ENCODE measurements at regions not wholly inside any gene's neighbourhood (a gene's known extent, or its start where the extent isn't known, plus 50 kb on each side); places are given as distances from the start of the nearest gene placed in this dataset.

DNA sequence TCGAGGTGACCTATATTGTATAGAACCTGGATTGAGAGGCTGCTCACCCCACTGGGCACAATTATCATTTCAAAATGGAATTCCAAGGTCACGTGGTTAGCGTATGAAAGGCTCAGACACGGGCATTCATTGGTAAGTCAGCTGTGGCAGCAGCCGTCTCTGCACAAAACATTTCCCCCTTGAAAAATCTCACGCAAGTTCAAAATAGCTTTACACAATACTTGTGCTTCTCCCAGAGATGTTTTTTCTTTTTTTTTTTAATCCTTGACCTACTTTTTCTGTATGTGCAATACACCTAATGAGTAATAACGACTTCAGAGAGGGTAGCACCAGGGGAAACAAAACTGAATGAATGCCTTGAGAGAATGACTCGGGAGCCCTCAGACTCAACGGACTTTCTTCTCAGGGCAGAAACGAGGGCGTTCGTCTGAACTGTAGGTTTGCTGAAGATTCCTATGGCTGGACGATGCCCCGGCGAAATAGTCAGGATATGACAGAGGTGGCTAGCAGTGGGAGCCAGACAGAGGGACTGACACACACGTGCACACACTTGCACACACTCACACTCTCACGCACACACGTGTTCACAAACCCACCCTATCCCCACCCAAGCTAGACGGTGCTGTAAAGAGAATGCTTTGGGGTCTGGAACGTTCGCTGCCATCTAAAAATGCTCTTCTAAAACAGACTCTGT, 77.8 kb downstream of the PDCL3 start:
- no peak for TF ChIP-seq ZNF341 (tag by site-specific recombination; IDR thresholded peaks at IDR 0.05; ENCODE audit: low read depth)
- TF ChIP-seq YY2 (tag by site-specific recombination; IDR thresholded peaks at IDR 0.05) = no peak
- no peak for TF ChIP-seq ZSCAN16 (tag by site-specific recombination; IDR thresholded peaks at IDR 0.05)
- no peak for TF ChIP-seq ZNF560 (tag by site-specific recombination; IDR thresholded peaks at IDR 0.05; ENCODE audit: borderline replicate concordance)
- TF ChIP-seq, protein P1, sequence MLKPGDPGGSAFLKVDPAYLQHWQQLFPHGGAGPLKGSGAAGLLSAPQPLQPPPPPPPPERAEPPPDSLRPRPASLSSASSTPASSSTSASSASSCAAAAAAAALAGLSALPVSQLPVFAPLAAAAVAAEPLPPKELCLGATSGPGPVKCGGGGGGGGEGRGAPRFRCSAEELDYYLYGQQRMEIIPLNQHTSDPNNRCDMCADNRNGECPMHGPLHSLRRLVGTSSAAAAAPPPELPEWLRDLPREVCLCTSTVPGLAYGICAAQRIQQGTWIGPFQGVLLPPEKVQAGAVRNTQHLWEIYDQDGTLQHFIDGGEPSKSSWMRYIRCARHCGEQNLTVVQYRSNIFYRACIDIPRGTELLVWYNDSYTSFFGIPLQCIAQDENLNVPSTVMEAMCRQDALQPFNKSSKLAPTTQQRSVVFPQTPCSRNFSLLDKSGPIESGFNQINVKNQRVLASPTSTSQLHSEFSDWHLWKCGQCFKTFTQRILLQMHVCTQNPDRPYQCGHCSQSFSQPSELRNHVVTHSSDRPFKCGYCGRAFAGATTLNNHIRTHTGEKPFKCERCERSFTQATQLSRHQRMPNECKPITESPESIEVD (tag by site-specific recombination; IDR thresholded peaks at IDR 0.05) = no peak
- no peak for TF ChIP-seq GLIS1 (tag by site-specific recombination; IDR thresholded peaks at IDR 0.05)
- TF ChIP-seq ZNF501 (tag by site-specific recombination; IDR thresholded peaks at IDR 0.05) = no peak
- TF ChIP-seq ZNF324 (tag by site-specific recombination; IDR thresholded peaks at IDR 0.05) = no peak
- no peak for TF ChIP-seq ZNF704 (tag by site-specific recombination; IDR thresholded peaks at IDR 0.05)
- TF ChIP-seq ZNF362 (tag by site-specific recombination; IDR thresholded peaks at IDR 0.05) = no peak
- no peak for TF ChIP-seq ZNF132 (tag by site-specific recombination; IDR thresholded peaks at IDR 0.05; ENCODE audit: borderline replicate concordance)
- TF ChIP-seq TCF7L2 (IDR thresholded peaks at IDR 0.05; ENCODE audit: borderline replicate concordance, low read depth, low read length) = no peak
- H3K9me3 ChIP-seq (ENCODE audit: control insufficient read depth, insufficient read depth, low read depth, low read length) = no peaks in the 10 kb centered on the region
- no peak overlapping the region for H3K27ac ChIP-seq (ENCODE audit: extremely low read depth, low read depth, low read length)
- H3K4me1 ChIP-seq (ENCODE audit: control insufficient read depth, insufficient read depth, low read length) = no peaks in the 10 kb centered on the region
- no peaks in the 10 kb centered on the region for H3K36me3 ChIP-seq (ENCODE audit: control insufficient read depth in 2 of 2, insufficient read depth in 1 of 2, low read length in 2 of 2)
- H3K4me3 ChIP-seq (ENCODE audit: low read depth, low read length) = no peak overlapping the region
- POLR2A ChIA-PET = no interaction called here
- CTCF ChIA-PET = no interaction called here

DNA sequence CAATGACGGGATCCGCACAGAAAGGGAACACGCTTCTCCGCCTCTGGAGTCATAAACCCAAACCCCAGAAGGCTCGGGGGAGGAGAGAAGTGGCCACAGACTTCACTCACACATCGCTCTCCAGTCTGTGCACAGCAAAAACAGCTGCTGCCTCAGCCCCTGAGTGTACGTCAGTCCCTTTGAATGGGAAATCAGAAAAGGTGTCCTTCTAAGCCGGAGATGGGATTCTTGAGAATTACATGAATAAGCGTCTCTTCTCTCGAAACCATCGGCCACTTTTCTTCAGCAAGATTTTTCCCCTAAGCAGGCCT, 78.3 kb downstream of the PDCL3 start:
- Histone ChIP-seq H3K36me3 (ENCODE audit: control insufficient read depth in 2 of 2, insufficient read depth in 1 of 2, low read length in 2 of 2) (no peaks in the 10 kb centered on the region), H3K27ac (ENCODE audit: extremely low read depth, low read depth, low read length) (no peak overlapping the region), H3K4me1 (ENCODE audit: control insufficient read depth, insufficient read depth, low read length) (no peaks in the 10 kb centered on the region), H3K9me3 (ENCODE audit: control insufficient read depth, insufficient read depth, low read depth, low read length) (no peaks in the 10 kb centered on the region), H3K4me3 (ENCODE audit: low read depth, low read length) (no peak overlapping the region)
- POLR2A ChIA-PET = no interaction called here
- no peak for TF ChIP-seq ZNF239 (tag by site-specific recombination; IDR thresholded peaks at IDR 0.05)
- TF ChIP-seq ZNF626 (tag by site-specific recombination; IDR thresholded peaks at IDR 0.05) = no peak
- TF ChIP-seq, protein P1 (tag by site-specific recombination; IDR thresholded peaks at IDR 0.05) = no peak
- TF ChIP-seq ZNF23 (tag by site-specific recombination; IDR thresholded peaks at IDR 0.05; ENCODE audit: borderline replicate concordance) = no peak
- TF ChIP-seq, protein P2, sequence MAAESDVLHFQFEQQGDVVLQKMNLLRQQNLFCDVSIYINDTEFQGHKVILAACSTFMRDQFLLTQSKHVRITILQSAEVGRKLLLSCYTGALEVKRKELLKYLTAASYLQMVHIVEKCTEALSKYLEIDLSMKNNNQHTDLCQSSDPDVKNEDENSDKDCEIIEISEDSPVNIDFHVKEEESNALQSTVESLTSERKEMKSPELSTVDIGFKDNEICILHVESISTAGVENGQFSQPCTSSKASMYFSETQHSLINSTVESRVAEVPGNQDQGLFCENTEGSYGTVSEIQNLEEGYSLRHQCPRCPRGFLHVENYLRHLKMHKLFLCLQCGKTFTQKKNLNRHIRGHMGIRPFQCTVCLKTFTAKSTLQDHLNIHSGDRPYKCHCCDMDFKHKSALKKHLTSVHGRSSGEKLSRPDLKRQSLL (tag by site-specific recombination; IDR thresholded peaks at IDR 0.05) = no peak
- TF ChIP-seq ZNF391 (tag by site-specific recombination; IDR thresholded peaks at IDR 0.05; ENCODE audit: borderline replicate concordance, low read depth) = no peak
- no peak for TF ChIP-seq KLF8 (tag by site-specific recombination; IDR thresholded peaks at IDR 0.05)
- TF ChIP-seq ZNF362 (tag by site-specific recombination; IDR thresholded peaks at IDR 0.05) = no peak
- no peak for TF ChIP-seq ZXDB (tag by site-specific recombination; IDR thresholded peaks at IDR 0.05)
- CTCF ChIA-PET = interaction anchor here (0.6 kb wide), 1 partner anchor 509 kb away, joined by 3 read pairs; no protein-coding TSS in a partner anchor

Measured in HEK293 (cell line).